Stimulated activated CD4-positive, alpha-beta T cell treated with anti-CD3 and anti-CD28 coated beads, Interleukin-4, amount 100 ng/mL, for 24 hours (primary cell): ENCODE measurements at regions not wholly inside any gene's neighbourhood (a gene's known extent, or its start where the extent isn't known, plus 50 kb on each side); places are given as distances from the start of the nearest gene placed in this dataset.
"Not testable (repeated sequence)": the region's sequence is repeated elsewhere in the genome, so short reads cannot be mapped to it uniquely, and the experiment has no call there.

Experiments
- DNase-seq: peaks from one replicate; pipeline ENCODE4 v3.0.0-alpha.2; 2020

DNA sequence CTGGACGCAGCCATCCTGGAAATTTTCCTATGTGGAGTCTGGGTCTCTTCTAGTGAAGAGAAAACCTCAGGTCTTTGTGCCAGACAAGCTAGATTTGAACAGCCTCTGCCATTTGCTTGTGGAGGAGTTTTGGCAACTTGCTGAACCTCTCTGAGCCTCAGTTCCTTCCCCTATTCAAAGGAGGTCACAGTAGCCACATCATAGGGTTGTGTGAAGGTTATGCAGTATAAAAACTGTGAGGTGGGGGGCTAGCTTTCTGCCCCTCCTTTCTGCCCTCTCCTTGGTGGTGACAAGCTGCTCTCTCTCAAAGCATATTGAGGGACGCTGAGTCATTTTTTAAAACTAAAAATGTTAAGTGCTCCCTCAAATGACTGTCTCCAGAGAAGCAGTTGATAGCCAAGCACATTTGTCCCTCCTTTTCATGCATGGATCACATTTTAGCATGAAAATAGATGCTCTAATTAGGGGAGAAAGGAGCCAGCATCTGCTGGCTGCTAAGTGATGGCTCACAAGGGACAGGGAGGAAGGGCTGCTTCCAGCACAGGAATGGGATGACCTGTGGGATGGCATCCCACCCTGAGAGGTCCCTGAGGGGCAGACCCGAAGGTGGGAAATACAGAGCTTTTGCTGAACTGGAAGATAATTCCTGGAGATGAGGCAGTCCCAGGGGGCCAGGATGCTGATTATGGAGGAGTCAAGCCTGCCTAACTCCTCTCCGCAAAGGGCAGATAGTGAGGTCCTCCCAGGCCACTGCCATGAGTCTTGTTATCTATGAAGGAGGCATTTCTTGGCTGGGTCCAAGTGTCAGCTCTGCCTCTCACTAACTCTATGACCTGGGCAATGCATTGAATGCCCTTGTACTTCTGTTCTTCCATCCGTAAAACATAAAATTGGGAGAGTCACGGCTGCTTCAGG, 218.8 kb downstream of the RAB11FIP4 start:
- no peak for DNase-seq

GRCh38 chr17:31609331-31609730, 217.9 kb downstream of the RAB11FIP4 start:
- no peak for DNase-seq

DNA sequence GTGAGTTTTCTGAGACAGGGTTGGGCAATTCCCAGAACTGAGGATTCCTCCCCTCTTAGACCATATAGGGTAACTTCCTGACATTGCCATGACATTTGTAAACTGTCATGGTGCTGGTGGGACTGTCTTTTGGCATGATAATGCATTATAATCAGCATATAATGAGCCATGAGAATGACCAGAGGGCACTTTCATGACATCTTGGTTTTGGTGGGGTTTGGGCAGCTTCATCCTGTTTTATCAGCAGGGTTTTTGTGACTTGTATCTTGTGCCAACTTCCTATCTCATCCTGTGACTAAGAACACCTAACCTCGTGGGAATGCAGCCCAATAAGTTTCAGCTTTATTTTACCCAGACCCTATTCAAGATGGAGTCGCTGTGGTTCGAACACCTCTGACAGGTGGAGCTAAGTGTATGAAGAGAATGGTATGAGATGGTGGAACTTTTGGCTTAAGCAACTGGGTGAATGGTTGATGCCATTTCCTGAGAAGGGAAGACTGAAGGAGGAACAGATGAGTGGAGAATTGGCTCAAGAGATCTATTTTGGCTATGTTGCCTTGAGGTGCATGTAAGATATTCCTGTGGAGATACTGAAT, 217.3 kb downstream of the RAB11FIP4 start:
- DNase-seq: no peak

GRCh38 chr17:31605761-31606160, 214.3 kb downstream of the RAB11FIP4 start:
- DNase-seq: no peak

GRCh38 chr17:31604936-31605335, 213.5 kb downstream of the RAB11FIP4 start:
- no peak for DNase-seq

- DNase-seq: not testable (repeated sequence)
These were observed 208.7 kb downstream of the RAB11FIP4 start for GRCh38 chr17:31600144-31600543.

DNA sequence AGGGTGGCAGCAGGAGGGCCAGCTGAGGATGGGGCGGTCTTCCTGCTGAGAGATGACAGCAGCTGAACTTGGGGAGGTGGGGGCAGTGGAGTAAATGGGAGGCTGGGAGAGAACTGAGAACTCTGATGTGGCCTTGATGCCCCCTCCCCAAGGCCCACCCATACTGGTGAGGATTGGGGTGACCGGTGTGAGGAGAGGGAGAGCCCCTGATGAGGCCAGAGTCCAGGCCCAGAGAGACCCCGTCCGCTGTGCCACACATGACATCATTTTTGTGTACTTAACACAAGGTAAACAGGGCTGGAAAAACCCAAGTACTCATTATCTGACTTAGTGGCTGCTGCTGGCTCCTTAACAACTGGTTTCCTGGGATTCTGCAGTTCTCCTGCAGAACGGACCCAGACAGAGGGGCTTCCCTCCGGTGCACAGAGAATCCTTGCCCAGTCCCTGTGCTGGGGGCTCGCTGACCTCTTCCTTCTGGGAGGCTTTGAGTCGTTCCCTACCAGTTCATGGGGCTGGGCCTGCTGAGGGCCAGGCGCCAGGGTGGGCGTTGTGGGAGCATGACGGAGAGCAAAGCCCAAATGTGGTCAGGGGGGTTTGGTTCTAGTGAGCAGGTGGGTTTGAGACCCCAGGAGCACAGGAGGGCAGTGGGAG, 207.6 kb downstream of the RAB11FIP4 start:
- DNase-seq: no peak

GRCh38 chr17:31598399-31598782, 206.9 kb downstream of the RAB11FIP4 start:
- DNase-seq: no peak

- no peak for DNase-seq
These were observed 206.3 kb downstream of the RAB11FIP4 start for GRCh38 chr17:31597646-31598398.

DNA sequence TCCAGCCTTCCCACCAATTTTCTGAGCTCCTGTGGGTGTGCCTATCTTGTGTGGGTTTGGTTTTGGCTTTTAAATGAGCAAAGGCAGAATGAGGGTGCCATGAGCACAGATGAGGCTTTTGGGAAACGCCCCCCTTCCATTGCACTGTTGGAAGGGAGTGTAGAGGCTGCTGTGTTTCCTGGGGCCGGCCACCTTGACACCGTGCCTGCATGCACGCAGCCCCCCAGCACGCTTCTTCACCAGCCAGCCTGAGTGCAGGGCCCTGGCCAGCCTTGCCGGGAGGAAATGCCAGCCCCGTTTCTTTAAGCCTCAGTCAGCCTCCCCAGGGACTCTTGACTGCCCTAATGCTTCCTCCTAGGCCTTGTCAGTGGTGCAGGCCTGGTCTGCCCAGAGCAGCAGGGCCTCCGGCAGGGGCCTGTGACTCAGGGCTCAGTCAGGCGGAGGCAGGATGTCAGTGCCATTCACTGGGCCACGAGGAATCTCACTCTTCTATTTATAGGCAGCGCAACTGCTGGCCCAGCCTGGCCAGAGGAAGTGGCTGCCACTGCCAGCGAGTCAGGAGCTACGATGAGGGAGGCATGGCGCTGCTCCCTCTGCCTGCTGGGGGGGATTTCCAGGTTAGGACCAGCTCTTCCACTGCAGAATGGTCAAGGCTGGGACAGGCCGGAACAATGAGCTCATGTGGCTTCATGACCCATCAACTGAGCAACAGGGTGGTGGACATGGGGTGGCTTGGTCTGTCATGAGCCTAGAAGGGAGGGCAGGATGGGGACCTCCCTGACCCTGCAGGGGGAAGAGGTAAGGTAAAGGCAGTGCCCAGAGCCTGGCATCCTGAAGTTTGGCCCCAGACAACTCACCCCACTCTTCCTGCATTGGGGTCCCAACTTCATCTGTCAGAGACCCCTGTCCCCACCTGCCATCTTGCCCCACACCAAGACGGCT, 205.2 kb downstream of the RAB11FIP4 start:
- DNase-seq: no peak

- DNase-seq: no peak
These were observed 204.3 kb downstream of the RAB11FIP4 start for GRCh38 chr17:31595666-31596381.

DNA sequence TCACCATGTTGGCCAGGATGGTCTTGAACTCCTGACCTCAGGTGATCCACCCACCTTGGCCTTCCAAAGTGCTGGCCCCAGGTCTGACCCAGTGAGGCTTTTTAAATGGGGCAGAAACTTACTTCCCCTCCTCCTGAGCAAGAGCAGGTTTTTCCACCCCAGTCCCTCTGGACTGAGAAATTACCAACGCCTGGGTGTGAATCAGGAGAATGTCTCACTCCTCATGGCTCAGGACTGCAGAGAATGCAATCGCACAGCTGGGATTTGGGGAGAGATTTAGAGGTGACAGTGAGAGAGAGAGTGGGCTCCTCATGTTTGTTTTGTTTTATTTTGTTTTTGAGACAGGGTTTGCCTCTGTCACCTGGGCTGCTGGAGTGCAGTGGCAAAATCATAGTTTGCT, 203.6 kb downstream of the RAB11FIP4 start:
- DNase-seq: no peak

GRCh38 chr17:31594416-31594815, 202.9 kb downstream of the RAB11FIP4 start:
- DNase-seq: no peak

GRCh38 chr17:31593806-31594205, 202.3 kb downstream of the RAB11FIP4 start:
- no peak for DNase-seq

GRCh38 chr17:31591924-31592323, 200.4 kb downstream of the RAB11FIP4 start:
- DNase-seq: no peak

GRCh38 chr17:31588512-31588911, 197.0 kb downstream of the RAB11FIP4 start:
- DNase-seq: no peak

GRCh38 chr17:31588034-31588433, 196.6 kb downstream of the RAB11FIP4 start:
- no peak for DNase-seq
